PFSK-1 (cell line): ENCODE measurements at regions not wholly inside any gene's neighbourhood (a gene's known extent, or its start where the extent isn't known, plus 50 kb on each side); places are given as distances from the start of the nearest gene placed in this dataset.

Source experiments
- FOXP2 ChIP-seq: optimal IDR thresholded peaks from 2 replicates; pipeline ENCODE3; 2011; ENCODE audit warnings: borderline replicate concordance, control low read depth, inconsistent platforms; ENCODE audit not compliant: insufficient read depth; ENCODE audit errors: extremely low read length, extremely low read depth
- POLR2AphosphoS5 ChIP-seq: IDR thresholded peaks from 2 replicates; pipeline ENCODE4 v1.6.1; 2012; ENCODE audit warnings: low read depth, mild to moderate bottlenecking, control low read depth, low read length, moderate library complexity
- SIN3A ChIP-seq: IDR thresholded peaks from 2 replicates; pipeline ENCODE4 v1.6.1; 2012; ENCODE audit warnings: mild to moderate bottlenecking, low read length, moderate library complexity, borderline replicate concordance; ENCODE audit not compliant: insufficient read depth
- TAF1 ChIP-seq: IDR thresholded peaks from 2 replicates; pipeline ENCODE4 v1.6.1; 2012; ENCODE audit warnings: low read length, control low read depth, borderline replicate concordance; ENCODE audit not compliant: insufficient read depth
- TF ChIP-seq, protein P1 (sequence below), 2 experiments: IDR thresholded peaks; 2 replicates each; pipeline versions ENCODE4 v1.6.1 to v1.8.0; 2011 to 2012; ENCODE audit warnings: low read depth in 2 of 2, low read length in 2 of 2, control low read depth in 1 of 2, inconsistent platforms in 1 of 2, mild to moderate bottlenecking in 1 of 2, moderate library complexity in 1 of 2; ENCODE audit not compliant: insufficient read depth in 1 of 2

DNA sequence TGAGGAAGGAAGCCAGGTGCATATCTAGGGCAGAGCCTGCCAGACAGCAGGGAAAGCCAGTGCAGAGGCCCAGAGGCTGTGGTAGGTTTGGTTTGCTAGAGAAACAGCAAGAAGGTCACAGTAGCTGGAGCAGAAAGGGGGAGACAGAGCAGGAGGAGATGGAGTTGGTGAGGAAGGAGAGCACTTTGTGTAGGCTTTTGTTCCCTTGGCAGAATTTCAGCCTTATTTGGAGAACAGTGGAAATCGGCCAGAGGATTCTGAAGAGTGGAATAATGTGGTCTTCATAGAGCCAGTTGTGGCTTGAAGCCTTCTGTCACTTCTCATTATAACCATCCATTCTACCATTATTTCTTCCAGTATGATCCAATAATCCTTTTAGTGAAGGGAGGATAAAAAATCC is 212.9 kb upstream of the FAR2 start:
- TF ChIP-seq, protein P1, sequence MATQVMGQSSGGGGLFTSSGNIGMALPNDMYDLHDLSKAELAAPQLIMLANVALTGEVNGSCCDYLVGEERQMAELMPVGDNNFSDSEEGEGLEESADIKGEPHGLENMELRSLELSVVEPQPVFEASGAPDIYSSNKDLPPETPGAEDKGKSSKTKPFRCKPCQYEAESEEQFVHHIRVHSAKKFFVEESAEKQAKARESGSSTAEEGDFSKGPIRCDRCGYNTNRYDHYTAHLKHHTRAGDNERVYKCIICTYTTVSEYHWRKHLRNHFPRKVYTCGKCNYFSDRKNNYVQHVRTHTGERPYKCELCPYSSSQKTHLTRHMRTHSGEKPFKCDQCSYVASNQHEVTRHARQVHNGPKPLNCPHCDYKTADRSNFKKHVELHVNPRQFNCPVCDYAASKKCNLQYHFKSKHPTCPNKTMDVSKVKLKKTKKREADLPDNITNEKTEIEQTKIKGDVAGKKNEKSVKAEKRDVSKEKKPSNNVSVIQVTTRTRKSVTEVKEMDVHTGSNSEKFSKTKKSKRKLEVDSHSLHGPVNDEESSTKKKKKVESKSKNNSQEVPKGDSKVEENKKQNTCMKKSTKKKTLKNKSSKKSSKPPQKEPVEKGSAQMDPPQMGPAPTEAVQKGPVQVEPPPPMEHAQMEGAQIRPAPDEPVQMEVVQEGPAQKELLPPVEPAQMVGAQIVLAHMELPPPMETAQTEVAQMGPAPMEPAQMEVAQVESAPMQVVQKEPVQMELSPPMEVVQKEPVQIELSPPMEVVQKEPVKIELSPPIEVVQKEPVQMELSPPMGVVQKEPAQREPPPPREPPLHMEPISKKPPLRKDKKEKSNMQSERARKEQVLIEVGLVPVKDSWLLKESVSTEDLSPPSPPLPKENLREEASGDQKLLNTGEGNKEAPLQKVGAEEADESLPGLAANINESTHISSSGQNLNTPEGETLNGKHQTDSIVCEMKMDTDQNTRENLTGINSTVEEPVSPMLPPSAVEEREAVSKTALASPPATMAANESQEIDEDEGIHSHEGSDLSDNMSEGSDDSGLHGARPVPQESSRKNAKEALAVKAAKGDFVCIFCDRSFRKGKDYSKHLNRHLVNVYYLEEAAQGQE (IDR thresholded peaks at IDR 0.05; ENCODE audit: insufficient read depth in 1 of 2, low read depth in 2 of 2, low read length in 2 of 2): no peak
- TF ChIP-seq SIN3A (no peak), FOXP2 (no peak), TAF1 (no peak), POLR2AphosphoS5 (no peak)

DNA sequence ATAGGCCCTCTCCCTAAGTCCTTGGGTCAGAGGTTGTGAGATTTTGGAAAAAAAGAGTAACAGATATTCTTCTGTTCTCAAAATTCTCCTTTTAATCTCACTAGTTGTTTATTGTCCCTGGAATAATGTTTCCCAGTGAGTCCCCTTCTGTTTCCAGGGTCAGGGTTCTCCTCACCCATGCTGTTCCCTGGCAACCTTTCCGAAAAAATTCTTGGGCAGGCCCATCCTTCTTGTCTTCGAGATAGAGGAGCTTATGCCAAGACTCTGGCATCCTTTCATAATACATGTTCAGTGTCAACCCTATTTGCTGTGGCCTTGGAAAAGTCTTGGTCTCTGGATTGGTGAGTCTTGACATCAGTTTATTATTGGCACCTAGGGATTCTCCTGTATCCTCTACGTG is 212.4 kb upstream of the FAR2 start:
- TF ChIP-seq POLR2AphosphoS5: no peak
- TF ChIP-seq TAF1: no peak
- TF ChIP-seq, protein P1 (IDR thresholded peaks at IDR 0.05; ENCODE audit: insufficient read depth in 1 of 2, low read depth in 2 of 2, low read length in 2 of 2): no peak
- no peak for TF ChIP-seq SIN3A
- no peak for TF ChIP-seq FOXP2

DNA sequence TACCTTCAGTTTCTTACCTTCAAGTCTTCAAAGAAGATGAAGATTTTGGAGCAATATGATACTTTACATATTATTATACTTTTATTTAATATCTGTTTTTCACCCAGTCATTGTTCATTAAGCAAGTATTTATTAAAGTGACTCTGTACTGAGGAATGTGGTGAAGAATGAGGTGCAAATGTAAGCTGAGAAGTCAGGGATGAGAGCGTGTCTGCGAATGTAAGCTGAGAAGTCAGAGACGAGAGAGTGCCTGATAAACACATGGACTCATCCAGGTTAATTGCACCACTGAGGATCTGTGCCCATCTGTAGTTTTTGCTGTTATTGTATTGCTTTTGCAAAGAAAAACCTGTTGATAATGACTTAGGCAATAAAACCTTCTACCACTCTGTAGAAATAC is 211.9 kb upstream of the FAR2 start:
- TF ChIP-seq, protein P1 (IDR thresholded peaks at IDR 0.05; ENCODE audit: insufficient read depth in 1 of 2, low read depth in 2 of 2, low read length in 2 of 2): no peak
- TF ChIP-seq POLR2AphosphoS5 (no peak), FOXP2 (no peak), SIN3A (no peak), TAF1 (no peak)

DNA sequence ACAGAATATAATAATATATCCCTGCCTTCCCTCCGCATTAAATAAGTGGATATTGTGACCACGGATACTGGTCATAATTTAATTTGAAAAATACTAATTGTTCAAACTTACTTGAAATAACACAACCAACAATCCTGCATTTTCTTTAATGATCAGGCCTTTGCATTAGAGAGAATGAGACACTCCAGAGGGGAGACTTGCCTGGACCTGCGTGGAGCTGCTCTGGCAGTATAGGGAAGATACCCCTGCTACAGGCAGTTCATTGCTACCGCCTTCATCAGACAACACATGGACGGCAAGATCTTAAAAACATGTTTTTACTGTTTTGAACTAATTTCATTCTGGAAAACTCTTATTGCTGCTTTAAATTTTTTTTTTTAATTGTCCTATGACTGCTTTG is 211.0 kb upstream of the FAR2 start:
- TF ChIP-seq SIN3A (no peak), TAF1 (no peak), POLR2AphosphoS5 (no peak), FOXP2 (no peak)
- TF ChIP-seq, protein P1 (IDR thresholded peaks at IDR 0.05; ENCODE audit: insufficient read depth in 1 of 2, low read depth in 2 of 2, low read length in 2 of 2): no peak
